Activated CD4-positive, alpha-beta T cell treated with anti-CD3 and anti-CD28 coated beads, Interleukin-2, Interleukin-6, amounts not matched to agents 100 ng/mL and 50 ng/mL, durations not matched to agents 16 hours and 8 hours (primary cell): ENCODE measurements at regions not wholly inside any gene's neighbourhood (a gene's known extent, or its start where the extent isn't known, plus 50 kb on each side); places are given as distances from the start of the nearest gene placed in this dataset.

Source experiments
- DNase-seq: peaks from one replicate; pipeline ENCODE4 v3.0.0-alpha.2; 2020

- no peak for DNase-seq
These were observed 79.5 kb upstream of the FOXF1 start for GRCh38 chr16:86430814-86431213.

DNA sequence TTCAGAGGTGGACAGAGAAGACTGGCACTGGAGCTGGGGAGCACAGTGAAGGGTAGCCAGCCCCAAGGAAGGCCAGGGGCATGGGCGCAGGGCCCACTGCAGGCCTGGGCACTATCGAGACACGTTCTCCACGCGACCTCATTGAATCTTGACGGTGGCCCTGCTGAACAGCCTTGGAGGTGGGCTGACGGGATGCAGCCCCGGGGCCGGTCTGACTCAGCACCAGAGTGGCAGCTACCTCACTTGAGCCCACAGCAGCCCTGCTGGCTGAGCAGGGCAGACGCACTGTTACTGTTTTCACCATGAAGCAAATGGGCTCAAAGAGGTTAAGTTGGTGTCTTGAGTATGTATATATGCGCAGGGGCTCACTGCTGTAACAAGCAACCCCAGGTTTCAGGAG is 78.8 kb upstream of the FOXF1 start:
- DNase-seq, result no peak

- DNase-seq, result no peak
These were observed 78.3 kb upstream of the FOXF1 start for GRCh38 chr16:86432048-86432447.

DNA sequence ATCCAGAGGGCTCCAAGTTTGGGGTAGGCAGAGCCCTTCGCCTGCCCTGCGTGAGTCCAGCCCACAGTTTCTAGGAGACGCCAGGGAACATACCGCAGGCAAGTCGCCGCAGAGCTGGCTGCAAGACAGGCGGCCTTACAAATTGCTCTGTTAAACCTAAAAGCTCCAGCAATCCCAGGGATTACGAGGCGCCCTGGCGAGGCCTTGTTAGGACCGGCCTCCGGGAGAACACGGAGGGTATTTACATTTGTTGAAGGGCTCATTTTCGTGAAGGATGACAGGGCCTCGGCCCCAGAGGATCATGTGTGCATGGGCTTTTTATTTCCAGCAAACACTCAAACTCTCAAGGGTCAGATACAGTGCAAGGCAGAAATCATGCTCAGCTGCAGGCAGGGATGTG is 77.6 kb upstream of the FOXF1 start:
- no peak for DNase-seq

DNA sequence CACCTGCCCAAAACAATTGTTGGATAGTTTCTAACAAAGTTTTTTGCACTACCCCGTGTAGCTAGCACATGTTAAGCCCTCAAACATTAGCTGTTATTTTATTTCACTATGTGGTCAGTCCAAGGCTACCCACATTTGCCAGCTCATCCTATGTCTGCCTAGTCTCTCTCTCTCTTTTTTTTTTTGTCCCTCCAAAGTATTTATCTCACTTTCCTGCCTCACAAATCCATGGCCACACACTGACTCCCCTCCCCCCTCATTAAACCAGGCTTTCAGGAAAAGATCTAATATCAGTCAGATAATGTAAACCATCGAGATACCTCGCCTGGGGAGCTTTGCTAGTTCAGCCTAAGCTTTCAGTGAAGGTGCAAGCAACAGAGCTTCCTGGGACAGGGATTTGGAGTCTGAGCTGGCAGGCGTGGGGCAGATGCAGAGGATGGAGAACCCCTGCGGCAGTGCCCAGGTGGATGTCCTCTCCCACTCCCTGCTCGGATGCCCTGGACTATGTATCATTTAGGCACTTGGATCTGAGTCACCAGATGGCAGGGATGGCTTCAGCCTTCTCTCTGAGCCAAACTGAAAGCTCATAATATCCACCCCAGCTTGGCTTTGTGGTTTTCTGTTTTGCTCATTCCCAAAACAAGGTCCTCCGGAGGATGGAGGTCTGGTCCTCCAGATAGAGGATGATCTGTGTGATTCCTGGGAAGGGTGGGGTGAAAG is 73.7 kb upstream of the FOXF1 start:
- DNase-seq, result no peak

DNA sequence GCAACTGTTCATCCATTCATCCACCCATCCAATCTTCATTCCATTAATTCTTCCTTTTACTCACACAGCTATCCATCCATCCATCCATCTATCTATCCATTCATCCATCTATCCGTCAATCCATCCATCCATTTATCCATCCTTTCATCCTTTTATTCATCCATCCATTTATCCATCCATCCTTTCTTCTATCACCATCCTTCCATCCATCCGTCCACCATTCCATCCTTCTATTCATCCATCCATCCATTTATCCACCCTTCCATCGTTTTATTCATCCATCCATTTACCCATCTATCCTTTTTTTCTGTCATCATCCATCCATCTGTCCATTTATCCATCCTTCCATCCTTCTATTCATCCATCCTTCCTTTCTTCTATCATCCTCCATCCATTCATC is 73.0 kb upstream of the FOXF1 start:
- DNase-seq, result no peak

DNA sequence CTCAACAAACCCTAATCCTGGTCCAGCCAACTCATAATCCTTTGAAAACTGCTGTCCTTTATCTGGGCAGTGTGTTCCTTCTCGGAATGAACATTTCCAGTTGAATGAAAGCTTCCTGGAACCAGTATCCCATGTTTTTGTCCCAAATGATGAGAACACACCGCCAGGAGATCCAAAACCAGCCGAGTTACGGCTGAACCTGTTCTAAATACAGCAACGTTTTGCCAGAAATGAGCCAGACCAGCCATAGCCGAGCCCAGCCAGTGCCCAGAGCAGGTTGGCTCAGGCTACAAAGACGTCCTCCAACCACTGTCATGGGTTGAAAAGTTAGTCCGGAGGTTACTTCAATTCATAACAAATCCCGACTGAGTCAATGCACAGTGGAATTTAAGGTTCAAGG is 67.6 kb upstream of the FOXF1 start:
- no peak for DNase-seq

- DNase-seq, result no peak
These were observed 66.7 kb upstream of the FOXF1 start for GRCh38 chr16:86443508-86444147.

- no peak for DNase-seq
These were observed 66.1 kb upstream of the FOXF1 start for GRCh38 chr16:86444261-86444660.

GRCh38 chr16:86444661-86445060 is 65.7 kb upstream of the FOXF1 start:
- DNase-seq, result no peak

GRCh38 chr16:86446279-86446678 is 64.0 kb upstream of the FOXF1 start:
- DNase-seq, result no peak

DNA sequence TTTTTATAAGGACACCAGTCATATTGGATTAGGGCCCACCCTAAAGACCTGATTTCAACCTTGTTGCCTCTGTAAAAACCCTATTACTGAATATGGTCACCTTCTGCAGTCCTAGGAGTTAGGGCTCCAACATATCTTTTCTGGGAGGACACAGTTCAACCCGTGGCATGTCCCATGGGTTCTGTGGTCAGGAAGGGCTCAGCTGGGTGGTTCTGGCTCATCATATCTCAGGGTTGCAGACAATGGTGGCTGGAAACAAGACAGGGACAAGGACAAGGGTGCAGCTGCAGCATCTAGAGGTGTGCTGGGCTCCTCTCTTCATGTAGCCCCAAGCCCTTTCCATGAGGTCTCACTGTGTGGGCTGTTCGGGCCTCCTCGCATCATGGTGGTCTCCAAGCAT is 63.1 kb upstream of the FOXF1 start:
- DNase-seq, result no peak

DNA sequence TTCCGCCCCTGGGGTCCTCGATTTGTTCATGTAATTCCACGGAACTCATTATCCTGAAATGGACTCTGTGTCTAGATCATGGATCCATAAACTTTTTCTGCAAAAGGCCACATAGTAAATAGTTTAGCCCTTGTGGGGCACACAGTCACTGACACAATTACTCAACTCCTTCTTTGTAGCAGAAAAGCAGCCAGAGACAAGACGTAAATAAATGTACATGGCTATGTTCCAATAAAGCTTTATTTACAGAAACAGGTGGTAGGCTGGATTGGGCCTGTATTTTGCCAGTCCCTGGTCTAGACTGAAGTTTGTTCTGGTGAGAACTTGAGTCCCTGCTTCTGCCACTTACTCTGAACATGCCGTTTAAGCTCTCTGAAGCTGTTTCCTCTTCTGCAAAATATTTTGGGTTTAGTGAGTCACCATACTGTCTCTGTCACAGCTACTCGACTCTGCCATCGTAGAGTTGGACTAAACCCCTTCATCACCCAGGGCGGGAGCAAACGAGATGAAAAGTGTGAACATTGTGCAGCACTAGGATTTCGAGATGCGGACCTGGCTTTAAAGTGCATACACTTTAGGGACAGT is 61.9 kb upstream of the FOXF1 start:
- no peak for DNase-seq

- no peak for DNase-seq
These were observed 60.8 kb upstream of the FOXF1 start for GRCh38 chr16:86449446-86450095.

GRCh38 chr16:86450691-86451090 is 59.6 kb upstream of the FOXF1 start:
- no peak for DNase-seq

DNA sequence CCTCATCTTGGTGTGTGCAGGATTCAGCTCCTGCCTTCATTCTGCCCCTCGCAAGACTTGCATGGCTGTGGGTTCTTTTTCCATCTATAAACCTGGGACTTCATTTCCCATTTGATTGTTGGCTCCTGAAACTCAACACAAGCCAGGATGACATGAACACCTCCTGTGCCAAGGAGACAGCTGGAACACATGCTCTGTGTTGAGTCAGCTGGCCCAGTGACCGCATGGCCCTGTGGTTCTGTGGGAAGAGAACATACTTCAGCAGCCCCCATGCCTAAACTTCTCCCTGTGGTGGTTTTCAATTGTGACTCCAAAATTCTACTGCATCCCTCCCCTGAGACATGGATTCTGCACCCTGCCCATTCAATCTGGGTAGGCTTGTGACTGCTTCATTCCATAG is 57.9 kb upstream of the FOXF1 start:
- no peak for DNase-seq

DNA sequence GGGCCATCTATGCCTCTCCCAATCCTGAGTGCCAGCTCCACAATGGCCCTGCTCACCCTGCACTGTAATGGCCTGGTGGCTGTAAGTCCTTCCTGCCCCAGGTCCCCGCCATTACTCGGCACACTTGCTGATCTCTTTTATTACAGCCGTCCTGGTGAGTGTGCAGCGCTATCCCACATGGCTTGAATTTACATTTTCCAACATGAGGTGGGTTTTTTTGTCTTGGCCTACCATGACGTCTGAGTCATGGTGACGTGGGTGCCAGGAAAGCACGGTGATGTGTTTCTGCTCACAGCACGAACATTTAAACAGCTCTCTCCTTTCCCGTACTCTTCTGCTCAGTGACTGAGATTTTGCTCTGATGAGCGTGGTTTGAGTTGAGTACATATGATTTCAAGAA is 55.2 kb upstream of the FOXF1 start:
- DNase-seq, result no peak

- DNase-seq, result no peak
These were observed 54.7 kb upstream of the FOXF1 start for GRCh38 chr16:86455640-86456039.

- DNase-seq, result no peak
These were observed 52.7 kb upstream of the FOXF1 start for GRCh38 chr16:86457501-86458148.

GRCh38 chr16:86458149-86458777 is 52.1 kb upstream of the FOXF1 start:
- DNase-seq, result no peak

DNA sequence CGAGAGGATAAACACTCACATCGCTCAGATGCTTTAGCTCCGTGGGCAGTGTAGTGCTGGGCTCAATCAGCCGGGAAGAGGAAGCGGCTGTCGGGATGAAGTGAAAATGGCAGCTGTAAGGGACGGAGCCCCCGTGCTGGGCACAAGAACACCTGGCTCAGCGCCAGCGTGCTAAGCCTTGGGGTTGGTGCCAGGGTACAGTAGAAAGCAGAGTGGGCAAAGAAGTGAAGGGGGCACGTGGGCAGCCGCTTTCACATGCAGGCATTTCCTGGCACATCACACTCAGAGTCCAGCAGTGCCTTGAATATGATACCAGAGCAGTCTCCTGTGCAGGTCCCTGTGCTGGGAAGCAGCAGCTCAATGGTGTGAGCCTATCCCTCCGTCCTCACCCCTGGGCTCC is 51.1 kb upstream of the FOXF1 start:
- no peak for DNase-seq
